Fibroblast of lung (primary cell): ENCODE measurements at regions not wholly inside any gene's neighbourhood (a gene's known extent, or its start where the extent isn't known, plus 50 kb on each side); places are given as distances from the start of the nearest gene placed in this dataset.

Experiments
- DNase-seq, 2 donors: peaks; one replicate each; pipeline versions ENCODE4 v3.0.0 to v3.0.0-alpha.2; 2010; ENCODE audit warnings: low read depth in 2 of 2
- H2AFZ ChIP-seq: 2 replicates; pipeline ENCODE4 v1.5.1; 2012; ENCODE audit warnings: low read length, control low read depth, inconsistent platforms
- H3K27ac ChIP-seq: 2 replicates; pipeline ENCODE4 v1.5.1; 2011; ENCODE audit warnings: low read length, control low read depth; ENCODE audit not compliant: insufficient read depth
- H3K27me3 ChIP-seq: 2 replicates; pipeline ENCODE4 v1.5.1; 2011; ENCODE audit warnings: mild to moderate bottlenecking, low read length; ENCODE audit not compliant: control insufficient read depth, insufficient read depth
- H3K36me3 ChIP-seq: 2 replicates; pipeline ENCODE4 v1.5.1; 2011; ENCODE audit warnings: low read length; ENCODE audit not compliant: control insufficient read depth, insufficient read depth
- H3K4me1 ChIP-seq: 2 replicates; pipeline ENCODE4 v1.5.1; 2011; ENCODE audit warnings: low read length; ENCODE audit not compliant: control insufficient read depth, insufficient read depth; ENCODE audit errors: extremely low read depth
- H3K4me2 ChIP-seq: 2 replicates; pipeline ENCODE4 v1.5.1; 2011; ENCODE audit warnings: low read length, control low read depth; ENCODE audit not compliant: insufficient read depth; ENCODE audit errors: extremely low read depth
- H3K4me3 ChIP-seq, 4 experiments: fragments of 200-600 bp in 1 of 4; sonication (generic) in 1 of 4; replicated peaks in 1 of 4; 2 replicates each; pipeline ENCODE4 v1.5.1; 2011 to 2016; ENCODE audit warnings: low read length in 4 of 4, low read depth in 3 of 4, mild to moderate bottlenecking in 3 of 4, control low read depth in 2 of 4, inconsistent platforms in 1 of 4, mixed read lengths in 1 of 4; ENCODE audit not compliant: insufficient read depth in 1 of 4; ENCODE audit errors: control extremely low read depth in 1 of 4
- H3K79me2 ChIP-seq: 2 replicates; pipeline ENCODE4 v1.5.1; 2012; ENCODE audit warnings: mild to moderate bottlenecking, low read length, inconsistent platforms; ENCODE audit not compliant: control insufficient read depth, insufficient read depth
- H3K9ac ChIP-seq: 2 replicates; pipeline ENCODE4 v1.5.1; 2011; ENCODE audit warnings: mild to moderate bottlenecking, low read length, control low read depth; ENCODE audit not compliant: insufficient read depth
- H3K9me3 ChIP-seq: 2 replicates; pipeline ENCODE4 v1.5.1; 2012; ENCODE audit warnings: low read depth, low read length; ENCODE audit not compliant: control insufficient read depth, insufficient read depth
- H4K20me1 ChIP-seq: 2 replicates; pipeline ENCODE4 v1.5.1; 2011; ENCODE audit warnings: low read length; ENCODE audit not compliant: control insufficient read depth, insufficient read depth; ENCODE audit errors: extremely low read depth
- EZH2 ChIP-seq: IDR thresholded peaks from 2 replicates; pipeline ENCODE4 v1.5.1; 2012; ENCODE audit warnings: low read length, control low read depth, mild to moderate bottlenecking; ENCODE audit errors: missing control alignments
- TF ChIP-seq, protein P1 (sequence below), 2 donors: IDR thresholded peaks in 1 of 2; conservative IDR thresholded peaks in 1 of 2; 1 replicate in 1 of 2; 2 replicates in 1 of 2; pipeline ENCODE4 v1.5.1; 2011 to 2012; ENCODE audit warnings: low read length in 2 of 2, control low read depth in 1 of 2, inconsistent platforms in 1 of 2, low read depth in 1 of 2, mild to moderate bottlenecking in 1 of 2

DNA sequence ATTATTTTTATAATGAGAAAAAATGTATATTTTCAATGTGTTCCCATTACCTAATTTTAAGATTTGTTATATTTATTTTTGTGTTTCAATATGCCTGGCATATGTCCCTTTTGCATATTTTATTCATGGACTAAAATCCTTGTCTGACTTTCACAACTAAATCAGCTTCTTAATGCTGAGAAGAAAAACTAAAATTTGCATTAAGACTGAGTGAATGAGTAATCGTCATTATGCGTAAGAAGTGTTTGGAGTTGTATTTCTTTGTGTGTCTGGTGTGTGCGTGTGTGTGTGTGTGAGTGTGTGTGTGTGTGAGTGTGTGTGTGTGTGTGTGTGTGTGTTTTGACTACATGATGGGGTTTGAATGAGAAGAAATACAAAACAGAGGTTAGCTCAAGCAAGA lies 201.7 kb upstream of the SP8 start:
- Histone ChIP-seq H3K4me3 (no peak overlapping the region), H3K36me3 (no peaks in the 10 kb centered on the region), H3K79me2 (no peaks in the 10 kb centered on the region), H4K20me1 (no peaks in the 10 kb centered on the region), H3K4me1 (no peaks in the 10 kb centered on the region), H2AFZ (no peak overlapping the region), H3K27ac (no peak overlapping the region), H3K4me2 (no peak overlapping the region), H3K9me3 (no peaks in the 10 kb centered on the region), H3K9ac (no peak overlapping the region), H3K27me3 (no peaks in the 10 kb centered on the region)
- TF ChIP-seq, protein P1, sequence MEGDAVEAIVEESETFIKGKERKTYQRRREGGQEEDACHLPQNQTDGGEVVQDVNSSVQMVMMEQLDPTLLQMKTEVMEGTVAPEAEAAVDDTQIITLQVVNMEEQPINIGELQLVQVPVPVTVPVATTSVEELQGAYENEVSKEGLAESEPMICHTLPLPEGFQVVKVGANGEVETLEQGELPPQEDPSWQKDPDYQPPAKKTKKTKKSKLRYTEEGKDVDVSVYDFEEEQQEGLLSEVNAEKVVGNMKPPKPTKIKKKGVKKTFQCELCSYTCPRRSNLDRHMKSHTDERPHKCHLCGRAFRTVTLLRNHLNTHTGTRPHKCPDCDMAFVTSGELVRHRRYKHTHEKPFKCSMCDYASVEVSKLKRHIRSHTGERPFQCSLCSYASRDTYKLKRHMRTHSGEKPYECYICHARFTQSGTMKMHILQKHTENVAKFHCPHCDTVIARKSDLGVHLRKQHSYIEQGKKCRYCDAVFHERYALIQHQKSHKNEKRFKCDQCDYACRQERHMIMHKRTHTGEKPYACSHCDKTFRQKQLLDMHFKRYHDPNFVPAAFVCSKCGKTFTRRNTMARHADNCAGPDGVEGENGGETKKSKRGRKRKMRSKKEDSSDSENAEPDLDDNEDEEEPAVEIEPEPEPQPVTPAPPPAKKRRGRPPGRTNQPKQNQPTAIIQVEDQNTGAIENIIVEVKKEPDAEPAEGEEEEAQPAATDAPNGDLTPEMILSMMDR (conservative IDR thresholded peaks at IDR 0.05 in 1 of 2, IDR thresholded peaks at IDR 0.05 in 1 of 2; ENCODE audit: low read depth in 1 of 2, low read length in 2 of 2), result no peak
- no peak for TF ChIP-seq EZH2
- no peak for DNase-seq

DNA sequence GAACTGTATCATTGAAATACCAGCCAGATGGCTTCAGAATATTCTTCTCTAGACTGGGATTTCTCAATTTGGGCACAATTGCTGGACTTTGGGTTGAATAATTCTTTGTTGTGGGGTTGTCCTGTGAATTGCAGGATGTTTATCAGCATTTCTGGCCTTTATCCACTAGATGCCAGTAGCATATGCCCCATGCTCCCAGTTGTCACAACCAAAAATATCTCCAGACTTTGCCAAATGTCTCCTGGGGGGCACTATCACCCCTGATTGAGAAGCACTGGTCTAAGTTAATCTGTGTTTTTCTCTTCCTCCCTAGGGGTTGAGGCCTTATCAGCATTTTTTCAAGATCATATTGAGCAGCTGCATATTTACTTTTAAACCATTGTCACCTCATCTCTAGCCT lies 204.9 kb upstream of the SP8 start:
- Histone ChIP-seq H3K27me3 (no peaks in the 10 kb centered on the region), H3K4me1 (no peaks in the 10 kb centered on the region), H3K9ac (no peak overlapping the region), H3K9me3 (no peaks in the 10 kb centered on the region), H3K36me3 (no peaks in the 10 kb centered on the region), H2AFZ (no peak overlapping the region), H3K27ac (no peak overlapping the region), H3K79me2 (no peaks in the 10 kb centered on the region), H3K4me2 (no peak overlapping the region), H4K20me1 (no peaks in the 10 kb centered on the region), H3K4me3 (no peak overlapping the region)
- DNase-seq, result no peak
- TF ChIP-seq EZH2, result no peak
- TF ChIP-seq, protein P1 (conservative IDR thresholded peaks at IDR 0.05 in 1 of 2, IDR thresholded peaks at IDR 0.05 in 1 of 2; ENCODE audit: low read depth in 1 of 2, low read length in 2 of 2), result no peak

DNA sequence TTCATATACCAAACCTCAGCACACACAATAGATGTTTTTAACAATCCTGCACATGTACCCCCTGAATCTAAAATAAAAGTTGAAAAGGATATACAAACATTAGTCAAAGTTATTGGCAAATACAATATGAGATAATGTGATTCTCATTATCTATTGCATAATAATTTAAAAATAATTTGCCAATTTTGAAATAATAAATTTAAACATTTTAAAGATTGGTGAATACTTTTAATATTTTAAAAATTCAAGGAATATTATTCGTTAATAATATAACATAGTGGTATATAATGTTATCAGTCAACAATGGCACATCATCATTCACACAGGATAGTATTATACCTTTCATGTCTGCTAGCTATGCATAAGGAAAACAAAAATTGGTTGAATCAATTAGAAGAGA lies 207.0 kb upstream of the SP8 start:
- Histone ChIP-seq H3K4me3 (no peak overlapping the region), H3K9me3 (no peaks in the 10 kb centered on the region), H3K27ac (no peak overlapping the region), H2AFZ (no peak overlapping the region), H4K20me1 (no peaks in the 10 kb centered on the region), H3K79me2 (no peaks in the 10 kb centered on the region), H3K36me3 (no peaks in the 10 kb centered on the region), H3K27me3 (no peaks in the 10 kb centered on the region), H3K4me2 (no peak overlapping the region), H3K4me1 (no peaks in the 10 kb centered on the region), H3K9ac (no peak overlapping the region)
- no peak for DNase-seq
- TF ChIP-seq, protein P1 (conservative IDR thresholded peaks at IDR 0.05 in 1 of 2, IDR thresholded peaks at IDR 0.05 in 1 of 2; ENCODE audit: low read depth in 1 of 2, low read length in 2 of 2), result no peak
- TF ChIP-seq EZH2, result no peak
